SU-DHL-6 (cell line): ENCODE measurements at regions not wholly inside any gene's neighbourhood (a gene's known extent, or its start where the extent isn't known, plus 50 kb on each side); places are given as distances from the start of the nearest gene placed in this dataset.

ENCODE experiments used
- EZH2phosphoT487 ChIP-seq: fragments of 200-600 bp; sonication (generic), shearing (Covaris generic); conservative IDR thresholded peaks from 2 replicates; pipeline ENCODE4 v1.6.1; 2018; ENCODE audit warnings: mild to moderate bottlenecking, antibody characterized with exemption, low read length, moderate library complexity, mixed read lengths
- TF ChIP-seq, protein P1 (sequence below): fragments of 200-600 bp; sonication (generic); IDR thresholded peaks from one replicate; pipeline ENCODE4 v1.5.1; 2017; ENCODE audit warnings: antibody characterized with exemption, mild to moderate bottlenecking, low read length, moderate library complexity; ENCODE audit not compliant: insufficient read depth, poor library complexity, severe bottlenecking

- TF ChIP-seq, protein P1, sequence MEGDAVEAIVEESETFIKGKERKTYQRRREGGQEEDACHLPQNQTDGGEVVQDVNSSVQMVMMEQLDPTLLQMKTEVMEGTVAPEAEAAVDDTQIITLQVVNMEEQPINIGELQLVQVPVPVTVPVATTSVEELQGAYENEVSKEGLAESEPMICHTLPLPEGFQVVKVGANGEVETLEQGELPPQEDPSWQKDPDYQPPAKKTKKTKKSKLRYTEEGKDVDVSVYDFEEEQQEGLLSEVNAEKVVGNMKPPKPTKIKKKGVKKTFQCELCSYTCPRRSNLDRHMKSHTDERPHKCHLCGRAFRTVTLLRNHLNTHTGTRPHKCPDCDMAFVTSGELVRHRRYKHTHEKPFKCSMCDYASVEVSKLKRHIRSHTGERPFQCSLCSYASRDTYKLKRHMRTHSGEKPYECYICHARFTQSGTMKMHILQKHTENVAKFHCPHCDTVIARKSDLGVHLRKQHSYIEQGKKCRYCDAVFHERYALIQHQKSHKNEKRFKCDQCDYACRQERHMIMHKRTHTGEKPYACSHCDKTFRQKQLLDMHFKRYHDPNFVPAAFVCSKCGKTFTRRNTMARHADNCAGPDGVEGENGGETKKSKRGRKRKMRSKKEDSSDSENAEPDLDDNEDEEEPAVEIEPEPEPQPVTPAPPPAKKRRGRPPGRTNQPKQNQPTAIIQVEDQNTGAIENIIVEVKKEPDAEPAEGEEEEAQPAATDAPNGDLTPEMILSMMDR = no peak
- no peak for TF ChIP-seq EZH2phosphoT487
These were observed 58.7 kb upstream of the WDR26 start for GRCh38 chr1:224493269-224493668.
